NCI-H748 treated with DMSO at 0.1 percent for 48 hours (cell line): ENCODE measurements at regions not wholly inside any gene's neighbourhood (a gene's known extent, or its start where the extent isn't known, plus 50 kb on each side); places are given as distances from the start of the nearest gene placed in this dataset.
"Not testable (repeated sequence)": the region's sequence is repeated elsewhere in the genome, so short reads cannot be mapped to it uniquely, and the experiment has no call there.

Experiments
- DNase-seq: peaks from one replicate; lab custom pipeline; 2025; lab: John Stamatoyannopoulos, UW

DNA sequence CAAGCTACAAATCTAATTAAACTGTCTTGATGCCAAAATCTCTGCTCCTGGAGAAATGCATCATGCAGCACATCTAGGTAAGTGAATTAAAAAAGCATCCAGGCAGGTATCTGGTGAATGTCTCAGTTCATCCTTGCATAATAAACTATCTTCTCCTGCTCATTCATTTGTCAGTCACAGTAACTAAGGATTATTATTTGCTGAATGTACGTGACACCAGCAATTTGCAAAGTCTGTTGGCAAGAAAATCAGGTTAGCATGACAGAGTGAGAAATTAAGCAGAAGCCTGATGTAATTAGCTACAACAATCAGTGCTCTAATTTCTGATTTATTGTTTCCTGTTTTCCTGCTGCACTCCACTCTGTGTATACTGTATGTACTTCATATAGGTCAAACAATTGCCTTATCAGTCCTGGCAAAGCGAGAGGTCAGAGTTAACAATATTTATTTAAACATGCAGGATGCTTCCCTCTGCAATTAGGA is 213.6 kb downstream of the FBXO8 start:
- DNase-seq, result peak; percentile 92

DNA sequence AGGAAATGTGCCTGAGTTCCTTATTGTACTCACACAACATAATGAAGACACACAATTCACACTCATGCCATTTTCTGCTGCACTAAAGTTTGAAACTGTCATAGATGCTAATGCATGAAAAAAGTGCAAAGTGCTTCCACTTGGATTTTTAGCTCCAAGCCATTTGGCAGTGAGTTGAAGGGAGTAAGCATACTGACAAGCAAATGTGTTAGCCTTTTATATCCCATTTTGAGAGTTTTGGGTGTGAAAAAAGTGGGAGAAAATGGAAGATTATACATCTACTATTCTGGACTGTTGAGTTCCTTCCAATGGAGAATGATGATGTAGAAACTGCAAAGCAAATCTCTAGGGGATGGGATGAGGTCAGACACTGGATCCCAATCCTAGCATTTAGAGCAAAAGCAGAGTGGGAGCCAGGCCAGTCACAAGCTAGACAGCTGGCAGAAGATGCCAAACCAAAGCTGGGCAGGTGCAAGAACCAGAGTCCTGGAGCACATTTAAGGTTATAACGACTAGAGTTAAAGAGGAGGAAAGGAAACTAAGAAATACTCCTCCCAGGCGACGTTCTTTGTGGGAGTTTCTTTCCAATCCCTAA is 216.8 kb downstream of the FBXO8 start:
- no peak for DNase-seq

DNA sequence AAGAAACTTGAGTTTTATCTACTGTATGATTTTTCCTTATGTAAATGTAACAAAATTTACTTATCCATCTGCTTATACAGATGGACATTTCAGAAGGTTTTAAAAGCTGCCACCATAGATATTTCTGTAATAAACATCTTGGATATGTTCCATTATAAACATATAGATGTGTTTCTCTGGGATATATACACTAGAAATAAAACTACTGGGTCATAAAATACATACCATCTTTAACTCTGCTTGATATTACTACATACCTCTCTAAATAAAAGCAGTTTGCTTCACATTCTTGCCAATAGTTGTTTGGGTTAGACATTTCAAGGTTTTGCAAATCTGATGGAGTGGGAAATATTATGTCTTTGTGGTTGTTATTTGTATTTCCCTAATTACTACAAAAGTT is 220.6 kb downstream of the FBXO8 start:
- no peak for DNase-seq

DNA sequence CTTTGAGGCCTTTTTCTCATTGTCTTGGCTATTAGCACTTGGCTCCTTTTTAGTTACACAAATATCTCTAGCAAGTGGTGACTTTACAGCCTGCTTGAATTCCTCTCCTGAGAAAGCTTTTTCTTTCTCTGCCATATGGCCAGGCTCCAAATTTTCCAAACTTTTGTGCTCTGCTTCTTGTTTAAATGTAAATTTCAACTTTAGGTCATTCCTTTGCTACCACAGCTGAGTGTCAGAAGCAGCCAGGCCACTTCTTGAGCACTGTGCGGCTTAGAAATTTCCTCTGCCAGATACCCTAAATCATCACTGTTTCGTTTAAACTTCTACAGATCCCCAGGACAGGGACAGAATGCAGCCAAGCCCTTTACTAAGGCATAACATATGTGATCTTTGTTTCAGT is 222.4 kb downstream of the FBXO8 start:
- DNase-seq, result no peak

DNA sequence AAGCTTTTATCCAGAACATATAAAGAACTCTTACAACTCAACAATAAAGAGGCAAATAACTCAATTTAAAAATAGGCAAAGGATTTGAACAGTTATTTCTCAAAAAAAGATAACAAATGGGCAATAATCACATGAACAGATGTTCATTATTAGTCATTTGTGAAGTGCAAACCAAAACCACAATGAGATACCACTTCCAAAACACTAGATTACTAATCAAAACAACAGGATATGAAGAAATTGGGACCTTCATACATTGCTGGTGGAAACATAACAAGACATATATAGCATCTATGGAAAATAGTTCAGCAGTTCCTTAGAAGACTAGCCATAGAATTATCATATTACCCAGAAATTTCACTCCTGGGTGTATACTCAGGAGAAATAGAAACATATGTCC is 224.6 kb downstream of the FBXO8 start:
- DNase-seq, result no peak

DNA sequence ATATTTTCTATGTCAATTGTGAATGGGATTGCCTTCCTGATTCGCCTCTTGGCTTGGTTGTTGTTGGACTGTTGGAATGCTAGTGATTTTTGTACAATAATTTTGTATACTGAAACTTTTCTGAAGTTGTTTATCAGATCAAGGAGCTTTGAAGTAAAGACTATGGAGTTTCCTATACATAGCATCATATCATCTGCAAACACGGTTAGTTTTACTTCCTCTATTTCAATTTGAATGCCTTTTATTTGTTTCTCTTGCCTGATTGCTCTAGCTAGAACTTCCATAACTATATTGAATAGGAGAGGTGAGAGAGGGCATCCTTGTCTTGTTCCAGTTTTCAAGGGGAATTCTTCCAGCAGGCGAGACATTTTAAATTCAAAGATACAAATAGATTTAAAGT is 226.5 kb downstream of the FBXO8 start:
- DNase-seq, result no peak

DNA sequence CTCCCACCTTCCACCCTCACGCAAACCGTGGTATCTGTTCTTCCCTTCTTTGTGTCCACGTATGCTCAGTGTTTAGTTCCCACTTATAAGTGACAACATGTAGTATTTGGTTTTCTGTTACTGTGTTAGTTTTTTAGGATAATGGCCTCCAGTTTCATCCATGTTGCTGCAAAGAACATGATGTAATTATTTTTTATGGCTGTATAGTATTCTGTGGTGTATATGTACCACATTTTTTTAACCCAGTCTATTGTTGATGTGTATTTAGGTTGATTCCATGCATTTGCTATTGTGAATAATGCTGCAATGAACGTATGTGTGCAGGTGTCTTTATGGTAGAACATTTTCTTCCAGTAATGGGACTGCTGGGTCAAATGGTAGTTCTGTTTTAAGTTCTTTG is 228.1 kb downstream of the FBXO8 start:
- DNase-seq, result no peak

DNA sequence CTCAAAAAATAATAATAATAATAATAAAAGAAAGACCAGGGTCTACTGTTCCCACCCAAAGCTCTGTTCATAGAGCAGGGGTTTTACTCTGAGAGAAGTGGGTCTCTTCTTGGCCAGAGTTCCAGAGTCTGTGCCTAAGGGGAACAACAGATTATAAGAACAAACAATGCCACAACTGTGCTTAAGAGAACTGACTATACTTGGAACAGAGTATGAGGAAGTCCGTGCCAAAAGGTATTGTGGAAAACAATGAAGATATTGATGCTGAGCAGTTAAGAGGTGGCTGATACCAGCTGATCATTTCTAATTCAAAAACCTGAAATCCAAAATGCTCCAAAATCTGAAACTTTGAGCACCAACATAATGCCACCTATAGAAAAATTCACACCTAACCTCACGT is 229.6 kb downstream of the FBXO8 start:
- DNase-seq, result no peak

DNA sequence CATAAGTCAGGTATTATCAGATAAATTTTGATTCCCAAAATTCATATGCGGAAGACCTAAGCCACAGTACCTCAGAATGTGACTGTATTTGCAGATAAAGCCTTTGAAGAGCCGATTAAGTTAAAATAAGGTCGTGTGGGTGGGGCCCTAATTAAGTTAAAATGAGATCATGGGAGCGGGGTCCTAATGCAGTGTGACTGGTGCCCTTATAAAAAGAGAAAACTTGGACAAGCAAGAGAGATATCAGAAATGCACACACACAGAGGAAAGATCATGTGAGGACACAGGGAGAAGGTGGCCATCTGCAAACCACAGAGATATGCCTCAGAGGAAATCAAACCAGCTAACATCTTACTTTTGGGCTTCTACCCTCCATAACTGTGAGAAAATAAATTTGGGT is 236.1 kb downstream of the FBXO8 start:
- DNase-seq, result peak; percentile 79

DNA sequence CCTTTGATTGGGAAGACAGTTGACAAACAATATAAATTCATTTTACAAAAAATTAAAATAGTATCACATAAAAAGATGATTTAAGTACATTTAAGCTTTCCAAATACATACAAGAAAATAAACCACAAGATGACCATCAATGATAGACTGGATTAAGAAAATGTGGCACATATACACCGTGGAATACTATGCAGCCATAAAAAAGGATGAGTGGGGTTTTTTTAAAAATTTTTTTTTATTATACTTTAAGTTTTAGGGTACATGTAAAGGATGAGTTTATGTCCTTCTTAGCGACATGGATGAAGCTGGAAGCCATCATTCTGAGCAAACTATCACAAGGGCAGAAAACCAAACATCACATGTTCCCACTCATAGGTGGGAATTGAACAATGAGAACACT is 237.6 kb downstream of the FBXO8 start:
- DNase-seq, result not testable (repeated sequence)

DNA sequence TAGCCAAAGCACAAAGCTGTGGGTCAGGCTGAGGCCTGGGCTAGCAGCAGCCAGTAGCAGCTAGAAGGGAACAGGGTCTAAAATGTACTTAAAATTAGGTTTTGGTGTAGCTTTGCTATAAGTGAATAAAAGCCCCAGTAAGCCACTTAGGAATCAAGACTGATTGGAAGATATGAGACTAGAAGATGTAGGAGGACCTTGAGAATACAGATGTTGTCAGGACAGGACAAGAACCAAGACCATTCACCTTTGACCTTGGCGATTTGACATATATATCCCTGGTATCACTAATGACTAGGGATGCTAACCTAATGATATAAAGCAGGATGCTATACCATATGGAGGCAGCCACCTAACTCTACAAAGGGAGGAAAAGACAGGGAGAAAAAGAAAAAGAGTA is 238.1 kb downstream of the FBXO8 start:
- DNase-seq, result no peak

DNA sequence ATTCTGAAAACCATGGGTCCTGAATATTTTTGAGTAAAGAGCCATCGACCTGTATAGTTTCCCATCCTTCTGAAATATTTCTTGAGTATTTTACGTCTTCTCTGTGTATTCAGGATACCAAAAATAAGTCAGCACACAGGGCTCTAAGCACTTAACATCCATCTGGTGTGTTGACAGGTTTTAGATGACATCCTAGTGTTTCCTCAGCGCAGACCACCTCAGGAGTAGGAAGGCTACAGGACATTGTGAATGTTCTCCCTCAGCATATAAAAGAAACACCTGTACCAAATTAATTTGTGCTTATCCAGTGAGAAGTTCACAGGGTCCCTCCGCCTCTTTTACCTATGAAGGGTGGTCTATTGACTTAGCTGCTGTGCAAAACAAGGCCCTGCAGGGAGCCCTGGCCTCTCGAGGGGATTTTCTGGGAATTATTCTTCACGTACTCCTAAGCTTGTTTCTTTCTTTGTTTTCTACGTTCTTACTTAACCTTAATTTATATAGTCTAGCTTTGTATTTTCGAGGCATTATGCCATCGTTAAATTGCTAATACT is 241.8 kb downstream of the FBXO8 start:
- DNase-seq, result peak; percentile 93

DNA sequence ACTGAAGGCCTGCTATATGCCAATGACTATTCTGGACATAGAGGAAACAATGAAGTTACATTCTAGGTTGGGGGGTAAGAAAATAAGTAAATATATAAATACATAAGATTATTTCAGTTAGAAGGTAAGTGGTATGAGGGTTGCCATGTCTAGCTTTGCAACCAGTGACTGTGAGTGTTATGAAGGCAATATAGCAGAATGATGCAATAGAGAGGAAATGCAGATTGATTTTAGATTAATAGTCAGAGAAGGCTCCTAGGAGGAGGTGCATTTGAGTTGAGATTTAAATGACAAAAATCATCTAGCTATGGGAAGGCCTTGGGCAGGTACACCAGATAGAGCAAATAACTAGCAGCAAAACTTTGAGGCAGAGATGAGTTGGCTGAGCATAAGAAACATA is 243.2 kb downstream of the FBXO8 start:
- DNase-seq, result peak; percentile 27

DNA sequence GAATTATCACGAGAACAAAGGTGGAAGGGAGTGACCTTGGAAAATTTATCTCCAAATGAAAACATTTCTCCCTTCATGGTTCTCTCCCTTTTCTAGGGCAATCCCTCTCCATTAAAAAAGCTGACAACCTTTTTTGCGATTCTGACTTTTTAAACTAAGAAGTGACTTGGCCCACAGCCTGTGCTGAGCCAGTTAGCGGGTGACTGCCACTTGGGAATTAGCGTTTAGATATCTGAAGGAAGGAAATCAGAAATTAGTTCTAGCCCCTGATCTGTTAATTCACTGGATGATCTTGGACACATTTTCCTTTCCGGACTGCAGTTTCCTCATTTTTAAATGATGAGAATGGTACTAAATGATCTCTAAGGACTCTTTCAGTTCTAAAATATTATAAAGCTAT is 245.0 kb downstream of the FBXO8 start:
- DNase-seq, result no peak

DNA sequence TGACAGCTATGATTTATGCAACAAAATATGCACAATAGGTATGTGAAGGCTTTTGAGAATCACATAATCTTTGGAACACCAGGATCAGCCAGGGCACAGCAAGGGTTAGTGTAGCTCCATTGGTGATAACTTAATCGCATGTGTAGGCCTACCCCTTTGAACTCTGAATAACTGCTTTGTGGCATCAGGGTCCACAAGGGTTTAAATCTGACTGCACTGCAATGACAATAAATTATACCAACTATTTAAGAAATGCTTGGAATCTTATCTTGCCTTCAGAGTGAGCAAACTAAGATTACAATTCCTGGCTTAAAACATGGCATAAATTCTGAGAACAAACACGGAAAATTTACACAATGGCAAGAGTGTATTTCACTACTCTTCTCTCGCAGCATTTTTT is 245.8 kb downstream of the FBXO8 start:
- DNase-seq, result no peak

DNA sequence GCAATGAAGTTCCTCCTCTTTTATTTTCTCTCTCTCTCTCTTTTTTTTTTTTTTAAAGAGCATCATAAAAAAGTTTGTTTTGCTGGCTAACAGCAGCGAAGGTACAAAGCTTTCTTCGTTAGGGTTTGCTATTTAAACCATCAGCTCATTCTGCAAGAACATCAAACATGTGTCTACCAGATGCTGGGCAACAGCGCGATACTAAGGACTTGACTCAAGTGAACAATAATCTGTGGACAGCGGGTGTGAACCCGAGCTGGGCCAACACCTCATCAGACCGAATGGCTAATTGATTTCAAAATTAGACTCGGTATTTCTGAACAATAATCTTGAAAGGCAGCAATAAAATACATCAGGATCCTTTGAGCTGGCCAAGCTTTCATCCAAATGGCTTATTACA is 246.4 kb downstream of the FBXO8 start:
- peak; percentile 32 for DNase-seq

DNA sequence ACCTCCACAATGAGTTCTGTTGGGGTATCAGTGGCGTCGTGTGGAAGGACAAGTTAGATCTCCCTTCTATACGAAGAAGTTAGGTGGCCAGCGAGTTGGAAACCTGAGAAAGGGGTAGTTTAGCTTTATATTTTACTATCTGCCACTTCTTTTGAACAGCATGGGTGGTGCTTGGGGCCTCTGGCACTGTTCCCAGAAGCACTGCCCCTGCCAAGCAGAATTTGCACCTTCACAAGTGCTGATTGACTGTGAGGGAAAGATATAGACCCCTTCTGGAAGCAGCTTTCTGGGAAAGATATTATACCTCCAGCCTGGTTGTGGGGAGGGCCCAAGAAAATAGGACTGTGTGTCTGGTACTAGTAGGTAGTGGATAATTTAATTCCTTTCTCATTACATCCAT is 246.9 kb downstream of the FBXO8 start:
- DNase-seq, result peak; percentile 64

DNA sequence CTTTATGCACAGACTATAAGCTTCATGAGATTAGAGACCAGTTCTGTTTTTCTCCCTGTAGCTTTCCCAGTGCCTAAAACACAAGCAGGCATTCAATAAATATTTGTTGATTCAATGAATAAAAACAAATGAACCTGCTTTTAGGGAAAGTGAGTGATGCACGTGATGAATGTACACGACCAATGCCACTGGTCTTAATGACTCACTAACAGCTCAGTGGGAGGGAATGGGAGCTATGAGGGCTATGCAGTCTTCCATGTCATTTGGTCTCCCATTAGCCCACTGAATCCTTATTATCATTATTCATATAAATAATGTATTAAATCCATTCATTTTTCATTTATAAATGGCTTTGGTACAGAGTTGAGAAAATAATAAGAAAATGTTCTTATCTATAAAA is 247.4 kb downstream of the FBXO8 start:
- DNase-seq, result peak; percentile 40

DNA sequence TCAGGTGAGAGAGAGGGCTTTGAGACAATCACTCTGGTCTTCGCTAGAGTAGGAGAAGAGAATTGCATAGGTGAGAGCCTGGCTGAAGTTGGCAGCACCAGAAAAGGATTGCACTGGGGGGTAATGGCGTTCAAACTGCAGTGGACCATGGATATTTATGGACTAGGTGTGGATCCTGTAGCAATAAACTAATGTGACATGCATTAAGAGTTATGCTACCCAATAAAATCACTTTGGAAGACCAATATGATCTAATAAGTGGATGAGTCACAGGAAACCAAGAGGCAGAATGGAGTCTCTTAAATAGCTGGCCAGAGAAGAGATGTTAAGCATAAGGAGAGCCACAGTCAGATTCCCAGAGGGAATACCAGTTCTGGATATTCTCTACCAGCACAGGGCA is 259.8 kb downstream of the FBXO8 start:
- DNase-seq, result no peak

DNA sequence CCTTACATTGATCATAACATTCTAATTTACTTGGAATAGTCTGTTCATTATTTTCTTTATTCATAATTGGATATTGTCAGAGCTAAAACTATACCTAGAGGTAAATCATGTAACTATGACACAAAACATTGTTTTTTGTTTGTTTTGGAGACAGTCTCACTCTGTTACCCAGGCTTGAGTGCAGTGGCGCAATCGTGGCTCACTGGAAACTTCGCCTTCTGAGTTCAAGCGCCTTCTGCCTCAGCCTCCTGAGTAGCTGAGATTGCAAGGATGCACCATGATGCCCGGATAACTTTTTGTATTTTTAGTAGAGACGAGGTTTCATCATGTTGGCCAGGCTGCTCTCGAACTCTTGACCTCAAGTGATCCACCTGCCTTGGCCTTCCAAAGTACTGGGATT is 265.2 kb downstream of the FBXO8 start:
- no peak for DNase-seq

DNA sequence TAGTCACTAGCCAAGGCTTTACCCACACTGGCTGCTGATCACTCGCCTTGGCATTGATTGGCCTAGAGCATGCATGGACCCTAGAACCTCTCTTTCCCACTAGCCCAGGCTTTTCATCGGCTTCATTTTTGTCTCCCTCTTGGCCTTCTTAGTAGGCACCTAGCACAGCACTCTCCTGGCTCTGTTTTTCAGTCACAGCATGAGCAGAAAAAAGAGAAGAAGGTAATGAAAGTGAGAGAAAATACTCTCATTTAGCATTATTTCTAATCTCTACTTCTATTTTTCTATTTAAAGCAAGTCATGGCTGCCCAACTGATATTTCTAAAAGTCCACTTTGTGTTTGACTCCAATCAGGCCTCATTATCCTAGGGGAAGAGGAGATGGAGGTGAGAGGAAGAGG is 267.2 kb downstream of the FBXO8 start:
- no peak for DNase-seq

DNA sequence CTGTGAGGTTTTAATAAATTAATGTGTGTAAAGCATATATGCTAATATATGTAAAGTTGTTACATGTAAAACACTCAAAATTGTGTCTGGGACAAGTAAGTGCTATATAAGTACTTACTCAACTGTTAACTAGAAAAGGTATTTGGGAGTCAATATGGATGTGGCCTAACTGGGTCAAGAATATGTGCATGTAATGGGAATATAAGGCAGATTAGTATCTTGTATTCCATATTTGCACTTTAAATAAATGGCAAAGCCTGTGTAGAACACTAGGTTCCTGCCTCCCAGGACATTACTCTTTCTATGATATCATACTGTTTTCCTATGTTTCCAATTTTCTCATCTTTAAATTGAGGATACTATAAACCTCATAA is 270.6 kb downstream of the FBXO8 start:
- DNase-seq, result no peak

DNA sequence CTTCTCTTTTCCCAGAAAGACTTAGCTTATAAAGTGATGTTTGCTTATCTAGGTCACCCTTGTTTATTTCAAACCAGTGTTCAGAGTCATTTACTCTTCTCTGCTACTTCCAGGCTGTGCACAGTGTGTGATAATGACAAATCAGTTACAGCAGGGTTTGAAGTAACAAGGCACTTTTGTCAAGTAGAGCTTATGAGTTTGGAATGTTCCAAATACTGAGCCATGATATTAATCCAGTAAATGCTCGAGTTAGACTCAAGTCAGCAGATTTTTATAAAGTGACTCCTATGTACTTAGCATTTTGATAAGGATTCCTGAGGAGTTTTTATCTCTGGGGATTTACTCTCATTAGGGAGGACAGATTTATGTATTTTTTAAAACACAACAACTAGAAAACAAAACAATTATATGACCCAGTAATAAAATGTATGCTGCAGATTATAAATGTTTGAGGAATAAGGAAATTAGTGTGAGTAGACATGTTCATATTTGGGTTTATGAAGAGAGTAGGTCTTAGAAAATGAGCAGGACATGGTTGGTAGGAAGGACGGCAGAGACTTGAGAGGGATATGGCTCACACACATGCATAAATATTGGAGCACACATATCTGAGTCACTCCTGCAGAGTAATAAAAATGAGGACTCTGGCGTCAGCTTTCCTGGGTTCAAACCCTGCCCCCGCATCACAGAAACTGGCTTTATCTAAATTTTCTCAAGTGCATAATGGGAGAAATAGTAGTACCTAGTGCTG is 271.2 kb downstream of the FBXO8 start:
- DNase-seq, result no peak

DNA sequence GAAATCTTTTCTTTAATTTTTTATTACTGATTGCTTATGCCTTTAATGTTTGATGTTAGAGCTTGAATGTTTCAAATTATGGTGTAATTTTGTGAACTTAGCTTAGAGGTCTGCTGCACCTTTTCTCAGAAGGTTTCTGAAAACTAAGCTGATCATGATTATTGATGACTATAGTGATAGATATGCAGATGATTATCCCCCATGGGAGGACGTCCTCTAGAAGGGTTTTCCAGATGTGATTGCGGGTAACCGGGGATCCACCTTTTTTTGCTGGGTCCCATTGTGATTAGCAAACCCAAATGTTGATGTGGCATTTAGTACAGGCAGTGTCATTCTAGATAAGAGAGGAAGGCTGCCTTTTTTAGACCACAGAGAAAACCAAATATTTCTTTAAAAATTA is 272.9 kb downstream of the FBXO8 start:
- DNase-seq, result no peak
